ENCODE measurements at regions not wholly inside any gene's neighbourhood (a gene's known extent, or its start where the extent isn't known, plus 50 kb on each side); places are given as distances from the start of the nearest gene placed in this dataset.

- peak; percentile 93 for DNase-seq (ENCODE audit: low read depth)
- no peaks in the 10 kb centered on the region for H3K27me3 ChIP-seq (ENCODE audit: control insufficient read depth, insufficient read depth, low read length)
- ChIA-PET POLR2A (interaction anchor here (0.6 to 0.9 kb wide), 3 partner anchors 14 to 226 kb away, joined by 3 to 6 read pairs (median 5); no protein-coding TSS in a partner anchor), CTCF (interaction anchor here (0.6 to 1.5 kb wide), 6 partner anchors 17 to 249 kb away, joined by 3 to 5 read pairs (median 3); no protein-coding TSS in a partner anchor)
- TF ChIP-seq CTCF (IDR thresholded peaks at IDR 0.05; ENCODE audit: insufficient read depth, low read depth, low read length), result no peak
- H3K4me3 ChIP-seq (ENCODE audit: low read depth, low read length), result no peak overlapping the region
- H3K36me3 ChIP-seq (ENCODE audit: control insufficient read depth, insufficient read depth, low read length), result no peaks in the 10 kb centered on the region
Observed at GRCh38 chr14:51533160-51533559, 118.5 kb upstream of the FRMD6 start.

GRCh38 chr14:51533872-51534553 is 117.7 kb upstream of the FRMD6 start:
- TF ChIP-seq CTCF (IDR thresholded peaks at IDR 0.05; ENCODE audit: insufficient read depth, low read depth, low read length), result no peak
- ChIA-PET CTCF (interaction anchor here (0.6 to 1.5 kb wide), 6 partner anchors 26 to 250 kb away, joined by 3 to 5 read pairs (median 3); no protein-coding TSS in a partner anchor), POLR2A (interaction anchor here (0.5 kb wide), 1 partner anchor 9 kb away, joined by 3 read pairs; no protein-coding TSS in a partner anchor)
- DNase-seq (ENCODE audit: low read depth), result no peak
- no peaks in the 10 kb centered on the region for H3K27me3 ChIP-seq (ENCODE audit: control insufficient read depth, insufficient read depth, low read length)
- H3K36me3 ChIP-seq (ENCODE audit: control insufficient read depth, insufficient read depth, low read length), result no peaks in the 10 kb centered on the region
- no peak overlapping the region for H3K4me3 ChIP-seq (ENCODE audit: low read depth, low read length)

GRCh38 chr14:51534610-51535011 is 117.1 kb upstream of the FRMD6 start:
- Histone ChIP-seq H3K4me3 (ENCODE audit: low read depth, low read length) (no peak overlapping the region), H3K27me3 (ENCODE audit: control insufficient read depth, insufficient read depth, low read length) (no peaks in the 10 kb centered on the region), H3K36me3 (ENCODE audit: control insufficient read depth, insufficient read depth, low read length) (no peaks in the 10 kb centered on the region)
- CTCF ChIA-PET, result interaction anchor here (1.0 kb wide), 1 partner anchor 26 kb away, joined by 3 read pairs; no protein-coding TSS in a partner anchor
- TF ChIP-seq CTCF (IDR thresholded peaks at IDR 0.05; ENCODE audit: insufficient read depth, low read depth, low read length), result no peak
- POLR2A ChIA-PET, result no interaction called here
- no peak for DNase-seq (ENCODE audit: low read depth)

GRCh38 chr14:51535443-51536044 is 116.2 kb upstream of the FRMD6 start:
- no peak for DNase-seq (ENCODE audit: low read depth)
- CTCF ChIA-PET, result interaction anchor here (0.6 to 0.8 kb wide), 2 partner anchors 133 to 252 kb away, joined by 3 read pairs; no protein-coding TSS in a partner anchor
- H3K27me3 ChIP-seq (ENCODE audit: control insufficient read depth, insufficient read depth, low read length), result no peaks in the 10 kb centered on the region
- no peak for TF ChIP-seq CTCF (IDR thresholded peaks at IDR 0.05; ENCODE audit: insufficient read depth, low read depth, low read length)
- H3K36me3 ChIP-seq (ENCODE audit: control insufficient read depth, insufficient read depth, low read length), result no peaks in the 10 kb centered on the region
- no peak overlapping the region for H3K4me3 ChIP-seq (ENCODE audit: low read depth, low read length)
- POLR2A ChIA-PET, result no interaction called here

GRCh38 chr14:51538973-51539372 is 112.7 kb upstream of the FRMD6 start:
- Histone ChIP-seq H3K36me3 (ENCODE audit: control insufficient read depth, insufficient read depth, low read length) (no peaks in the 10 kb centered on the region), H3K4me3 (ENCODE audit: low read depth, low read length) (no peak overlapping the region), H3K27me3 (ENCODE audit: control insufficient read depth, insufficient read depth, low read length) (no peaks in the 10 kb centered on the region)
- CTCF ChIA-PET, result interaction anchor here (0.7 to 1.3 kb wide), 2 partner anchors 48 to 57 kb away, joined by 3 to 4 read pairs; no protein-coding TSS in a partner anchor
- POLR2A ChIA-PET, result no interaction called here
- DNase-seq (ENCODE audit: low read depth), result no peak
- TF ChIP-seq CTCF (IDR thresholded peaks at IDR 0.05; ENCODE audit: insufficient read depth, low read depth, low read length), result no peak

Measured in BJ (cell line).